ENCODE measurements at regions not wholly inside any gene's neighbourhood (a gene's known extent, or its start where the extent isn't known, plus 50 kb on each side); places are given as distances from the start of the nearest gene placed in this dataset.

DNA sequence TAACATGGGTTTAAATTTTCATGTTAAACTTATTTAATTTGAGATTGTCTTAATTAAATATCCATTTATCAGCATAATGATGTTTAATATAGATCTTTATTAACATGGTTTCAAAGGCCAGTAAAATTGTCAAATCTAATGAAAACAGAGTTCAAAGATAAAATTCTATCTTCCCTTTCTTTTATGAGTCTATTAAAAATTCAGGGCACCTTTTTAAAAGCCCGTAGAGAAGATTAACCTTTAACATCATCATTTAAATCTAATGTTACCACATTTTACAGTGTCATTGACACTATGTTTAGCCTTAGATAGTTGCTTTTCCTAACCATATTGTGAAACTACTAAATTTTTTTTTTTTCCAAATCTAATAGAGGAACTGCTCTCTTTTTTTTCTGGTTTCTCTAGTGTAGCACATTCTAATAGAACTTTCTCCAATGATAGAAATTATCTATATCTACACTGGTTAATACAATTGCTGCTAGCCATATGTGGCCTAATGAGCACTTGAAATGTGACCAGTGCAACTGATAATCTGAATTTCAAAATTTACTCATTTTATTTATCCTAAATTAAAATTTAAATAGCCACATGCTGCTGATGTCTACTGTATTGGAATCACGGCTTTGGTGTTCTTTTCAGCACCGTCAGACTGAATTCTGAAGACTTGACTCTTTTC is 410.9 kb downstream of the UTRN start:
- TF ChIP-seq ZNF274 (IDR thresholded peaks at IDR 0.05; ENCODE audit: low read depth, low read length): no peak
- TF ChIP-seq SUZ12 (IDR thresholded peaks at IDR 0.05; ENCODE audit: extremely low read depth, insufficient read depth, insufficient read length): no peak

All from NT2/D1 (cell line).